GM12873 (cell line): ENCODE measurements at regions not wholly inside any gene's neighbourhood (a gene's known extent, or its start where the extent isn't known, plus 50 kb on each side); places are given as distances from the start of the nearest gene placed in this dataset.

Source experiments
- TF ChIP-seq, protein P1 (sequence below): IDR thresholded peaks from 2 replicates; pipeline ENCODE4 v1.5.1; 2012; ENCODE audit warnings: low read depth, mild to moderate bottlenecking, moderate library complexity, low read length, control low read depth; ENCODE audit not compliant: insufficient read depth; ENCODE audit errors: missing control alignments

DNA sequence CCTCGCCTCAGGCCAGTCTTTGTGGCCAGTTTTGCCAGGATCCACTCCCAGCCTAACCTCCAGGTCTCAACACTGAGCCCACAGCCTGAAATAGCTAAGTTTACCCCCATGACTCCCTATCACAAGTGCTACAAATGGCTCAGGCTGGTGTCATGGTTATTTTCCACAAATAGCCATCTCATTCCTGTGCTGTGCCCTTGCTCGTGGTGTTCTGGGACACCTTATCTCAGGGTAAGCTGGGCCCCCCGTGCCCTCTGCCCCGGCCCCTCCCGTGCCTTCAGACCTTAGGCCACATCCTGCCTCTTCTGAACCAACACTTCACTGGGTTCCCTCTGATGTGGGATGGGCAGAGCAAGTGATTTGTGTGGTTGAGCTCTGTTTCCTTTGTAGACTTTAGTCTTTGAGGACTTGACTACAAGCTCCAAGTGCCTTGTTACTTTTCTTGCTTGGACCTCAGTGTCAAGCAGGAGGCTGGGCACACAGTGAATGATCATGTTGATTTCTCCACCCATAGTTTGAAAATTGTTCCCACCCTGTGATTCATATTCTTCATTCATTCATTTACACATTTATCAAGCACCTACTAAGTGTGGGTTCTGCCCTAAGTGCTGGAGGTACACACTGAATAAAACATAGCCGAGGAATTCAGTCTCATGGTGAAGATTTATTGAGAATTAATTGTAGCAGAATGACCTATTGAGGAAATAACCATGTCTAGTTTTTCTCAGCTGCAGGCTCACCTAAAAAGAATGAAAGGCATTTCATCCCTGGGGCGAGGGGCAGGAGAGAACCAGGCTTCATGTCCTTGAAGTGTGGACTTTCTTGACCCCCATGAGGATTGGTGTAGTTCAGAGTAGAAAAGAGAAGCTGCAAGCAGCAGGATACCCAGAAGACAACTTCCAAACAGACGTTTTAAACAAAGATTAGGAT is 84.5 kb upstream of the CTNNA1 start:
- TF ChIP-seq, protein P1, sequence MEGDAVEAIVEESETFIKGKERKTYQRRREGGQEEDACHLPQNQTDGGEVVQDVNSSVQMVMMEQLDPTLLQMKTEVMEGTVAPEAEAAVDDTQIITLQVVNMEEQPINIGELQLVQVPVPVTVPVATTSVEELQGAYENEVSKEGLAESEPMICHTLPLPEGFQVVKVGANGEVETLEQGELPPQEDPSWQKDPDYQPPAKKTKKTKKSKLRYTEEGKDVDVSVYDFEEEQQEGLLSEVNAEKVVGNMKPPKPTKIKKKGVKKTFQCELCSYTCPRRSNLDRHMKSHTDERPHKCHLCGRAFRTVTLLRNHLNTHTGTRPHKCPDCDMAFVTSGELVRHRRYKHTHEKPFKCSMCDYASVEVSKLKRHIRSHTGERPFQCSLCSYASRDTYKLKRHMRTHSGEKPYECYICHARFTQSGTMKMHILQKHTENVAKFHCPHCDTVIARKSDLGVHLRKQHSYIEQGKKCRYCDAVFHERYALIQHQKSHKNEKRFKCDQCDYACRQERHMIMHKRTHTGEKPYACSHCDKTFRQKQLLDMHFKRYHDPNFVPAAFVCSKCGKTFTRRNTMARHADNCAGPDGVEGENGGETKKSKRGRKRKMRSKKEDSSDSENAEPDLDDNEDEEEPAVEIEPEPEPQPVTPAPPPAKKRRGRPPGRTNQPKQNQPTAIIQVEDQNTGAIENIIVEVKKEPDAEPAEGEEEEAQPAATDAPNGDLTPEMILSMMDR = no peak

DNA sequence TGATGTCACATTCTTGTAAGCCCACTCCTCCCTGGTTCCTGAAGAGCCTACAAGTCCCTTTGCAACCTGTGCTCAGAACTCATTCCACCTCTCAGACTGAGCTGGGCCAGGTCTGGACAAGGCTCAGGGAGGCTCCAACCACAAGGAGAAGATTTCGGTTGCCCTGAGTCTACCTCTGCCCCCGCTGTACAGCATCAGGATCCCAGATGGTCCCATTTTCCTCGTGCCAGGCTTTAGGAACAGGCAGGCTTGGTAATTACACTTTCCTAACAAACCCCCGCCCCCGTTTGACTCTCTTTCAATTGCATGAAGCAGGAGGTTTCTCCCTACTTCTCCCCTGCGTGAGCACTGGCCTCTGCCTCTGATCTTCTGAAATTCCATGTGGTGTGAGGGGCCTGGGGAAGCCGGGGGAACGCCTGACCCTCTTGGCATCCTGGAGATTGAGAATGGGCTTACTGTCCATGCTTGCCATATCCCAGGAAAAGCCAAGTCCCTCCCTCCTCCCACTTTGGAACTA is 86.9 kb upstream of the CTNNA1 start:
- TF ChIP-seq, protein P1 = no peak

DNA sequence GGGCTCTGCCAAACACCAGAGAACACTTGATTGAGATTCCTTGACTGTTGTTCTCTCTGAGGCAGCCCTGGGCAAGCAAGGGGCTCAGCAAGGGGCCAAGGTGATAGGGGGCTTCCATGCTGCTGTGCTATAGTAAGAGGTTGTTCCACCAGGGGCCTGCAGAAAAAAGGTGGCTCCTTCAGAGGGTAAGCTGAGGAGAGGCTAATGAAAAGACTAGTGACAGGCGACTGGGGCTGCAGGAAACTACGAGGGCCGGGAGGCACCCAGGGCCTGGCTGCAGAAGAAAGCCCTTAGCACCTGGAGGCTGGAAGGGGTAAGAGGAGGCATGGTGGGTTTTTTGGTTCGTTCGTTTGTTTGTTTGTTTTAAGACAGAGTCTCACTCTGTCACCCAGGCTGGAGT is 88.0 kb upstream of the CTNNA1 start:
- TF ChIP-seq, protein P1 = no peak

DNA sequence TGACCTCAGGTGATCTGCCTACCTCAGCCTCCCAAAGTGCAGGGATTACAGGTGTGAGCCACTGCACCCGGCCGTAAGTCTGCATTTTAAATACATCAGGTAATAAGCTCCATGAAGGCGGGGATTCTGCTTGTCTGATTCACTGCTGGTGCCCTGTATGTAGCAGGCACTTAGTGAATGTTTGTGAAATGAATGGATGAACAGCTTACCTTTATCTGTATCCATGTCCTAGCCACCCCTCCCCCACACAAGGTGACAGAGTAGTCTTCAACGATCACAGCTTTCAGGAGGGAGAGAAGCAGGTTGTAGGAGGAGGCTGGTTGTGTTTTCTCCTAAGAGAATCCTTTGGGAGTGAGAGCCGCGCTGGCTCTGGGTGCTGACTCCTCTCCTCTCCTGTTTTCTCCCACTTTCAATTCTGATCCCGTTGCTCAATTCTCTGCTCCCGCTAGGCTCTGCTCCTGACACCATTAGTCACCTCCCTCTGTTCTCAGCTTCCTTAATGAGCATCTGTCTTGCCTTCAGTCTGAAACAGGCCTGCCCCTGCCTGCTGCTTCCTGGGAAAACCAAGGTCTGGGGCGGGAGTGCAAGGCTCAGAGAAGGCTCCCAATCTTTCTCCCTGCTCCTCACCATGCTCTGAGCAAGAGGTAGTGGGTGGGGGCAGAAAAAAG is 88.8 kb upstream of the CTNNA1 start:
- TF ChIP-seq, protein P1 = no peak

DNA sequence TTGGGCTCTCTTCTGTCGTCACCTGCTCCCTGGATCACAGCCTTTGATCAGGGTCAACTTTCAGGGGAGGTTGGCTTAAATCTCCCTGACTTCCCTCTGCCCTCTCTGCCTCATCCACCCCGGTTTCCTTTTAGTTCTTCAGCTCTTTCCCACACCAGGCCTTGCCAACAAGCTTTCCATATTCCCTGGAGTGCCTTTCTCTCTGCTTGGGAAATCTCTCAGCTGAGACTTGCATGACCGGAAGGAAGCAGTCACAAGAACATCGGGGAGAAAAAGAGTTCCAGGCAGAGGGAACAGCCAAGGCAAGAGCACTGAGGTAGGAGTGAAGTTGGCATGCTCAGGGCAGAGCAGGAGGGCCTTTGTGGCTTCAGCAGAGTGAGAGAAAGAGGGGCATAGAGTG is 88.4 kb upstream of the HSPA9 start:
- TF ChIP-seq, protein P1 = no peak

DNA sequence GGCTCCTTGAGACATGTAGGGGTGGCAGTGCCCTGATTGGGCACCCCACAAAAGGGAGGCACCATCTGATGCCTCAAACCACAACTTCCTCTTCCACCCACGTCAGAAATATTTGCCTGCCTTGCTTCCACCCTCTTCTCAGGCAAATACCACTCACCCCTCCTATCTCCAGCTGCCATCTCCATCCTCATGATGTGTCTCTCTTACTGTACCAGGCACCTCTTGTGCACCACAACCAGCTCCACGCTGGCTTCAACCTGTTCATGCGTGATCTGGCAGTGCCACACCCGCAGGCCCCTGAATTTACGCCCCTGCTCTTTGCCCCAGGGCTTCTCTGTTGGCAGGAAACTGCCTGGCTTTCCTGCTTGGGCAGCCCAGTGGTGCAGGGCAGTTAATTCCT is 87.8 kb upstream of the HSPA9 start:
- TF ChIP-seq, protein P1 = no peak

DNA sequence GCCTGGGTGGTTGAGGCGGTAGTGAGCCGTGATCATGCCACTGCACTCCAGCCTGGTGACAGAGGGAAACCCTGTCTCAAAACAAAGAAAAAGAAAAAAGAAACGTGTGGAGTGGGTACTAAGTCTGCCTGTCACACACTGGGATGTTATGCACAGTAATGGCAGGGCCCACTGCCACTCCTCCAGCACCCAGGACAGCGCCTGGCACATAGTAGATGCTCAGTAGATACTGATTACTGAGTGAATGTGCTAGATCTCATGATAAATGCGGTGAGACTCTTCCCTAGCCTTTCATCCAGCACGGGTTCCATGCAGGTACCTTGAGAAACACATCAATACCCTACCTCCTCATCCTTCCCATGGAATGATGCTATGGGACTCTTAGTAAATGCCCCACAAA is 87.4 kb upstream of the HSPA9 start:
- TF ChIP-seq, protein P1 = no peak
